ENCODE measurements at regions not wholly inside any gene's neighbourhood (a gene's known extent, or its start where the extent isn't known, plus 50 kb on each side); places are given as distances from the start of the nearest gene placed in this dataset.

GRCh38 chr11:32008880-32009551 is 81.9 kb upstream of the RCN1 start:
- TF ChIP-seq CTCF (IDR thresholded peaks at IDR 0.05; ENCODE audit: control extremely low read depth, extremely low read depth, low read depth, missing control alignments), result no peak
- POLR2A ChIA-PET, result no interaction called here
- CTCF ChIA-PET, result no interaction called here
- DNase-seq (ENCODE audit: extremely low spot score), result no peak

- ChIA-PET POLR2A (no interaction called here), CTCF (interaction anchor here (0.6 to 1.6 kb wide), 32 partner anchors 9 to 902 kb away, joined by 3 to 11 read pairs (median 4); no protein-coding TSS in a partner anchor)
- TF ChIP-seq CTCF (IDR thresholded peaks at IDR 0.05; ENCODE audit: control extremely low read depth, extremely low read depth, low read depth, missing control alignments), result peak; percentile 74
- peak; percentile 52 for DNase-seq (ENCODE audit: extremely low spot score)
These were observed 84.0 kb upstream of the RCN1 start for GRCh38 chr11:32006799-32007388.

- CTCF ChIA-PET, result interaction anchor here (1.3 kb wide), 2 partner anchors 20 to 765 kb away, joined by 3 to 4 read pairs; no protein-coding TSS in a partner anchor
- POLR2A ChIA-PET, result no interaction called here
- TF ChIP-seq CTCF (IDR thresholded peaks at IDR 0.05; ENCODE audit: control extremely low read depth, extremely low read depth, low read depth, missing control alignments), result no peak
- DNase-seq (ENCODE audit: extremely low spot score), result no peak
These were observed 85.0 kb upstream of the RCN1 start for GRCh38 chr11:32005786-32006416.

- ChIA-PET POLR2A (no interaction called here), CTCF (interaction anchor here (0.9 to 2.4 kb wide), 9 partner anchors 10 to 601 kb away, joined by 3 to 11 read pairs (median 4); no protein-coding TSS in a partner anchor)
- TF ChIP-seq CTCF (IDR thresholded peaks at IDR 0.05; ENCODE audit: control extremely low read depth, extremely low read depth, low read depth, missing control alignments), result no peak
- no peak for DNase-seq (ENCODE audit: extremely low spot score)
These were observed 87.5 kb upstream of the RCN1 start for GRCh38 chr11:32003335-32003734.

GRCh38 chr11:32002311-32002710 is 88.6 kb upstream of the RCN1 start:
- POLR2A ChIA-PET, result no interaction called here
- no peak for TF ChIP-seq CTCF (IDR thresholded peaks at IDR 0.05; ENCODE audit: control extremely low read depth, extremely low read depth, low read depth, missing control alignments)
- DNase-seq (ENCODE audit: extremely low spot score), result no peak
- CTCF ChIA-PET, result interaction anchor here (1.0 to 2.4 kb wide), 4 partner anchors 44 to 600 kb away, joined by 3 to 11 read pairs (median 4); no protein-coding TSS in a partner anchor

GRCh38 chr11:31997955-31998354 is 92.9 kb upstream of the RCN1 start:
- TF ChIP-seq CTCF (IDR thresholded peaks at IDR 0.05; ENCODE audit: control extremely low read depth, extremely low read depth, low read depth, missing control alignments), result no peak
- ChIA-PET CTCF (interaction anchor here (1.0 to 2.7 kb wide), 3 partner anchors 9 to 39 kb away, joined by 3 to 7 read pairs (median 6); no protein-coding TSS in a partner anchor), POLR2A (no interaction called here)
- DNase-seq (ENCODE audit: extremely low spot score), result no peak
